Neural progenitor cell (in vitro differentiated cells): ENCODE measurements at regions not wholly inside any gene's neighbourhood (a gene's known extent, or its start where the extent isn't known, plus 50 kb on each side); places are given as distances from the start of the nearest gene placed in this dataset.
"Not testable (repeated sequence)": the region's sequence is repeated elsewhere in the genome, so short reads cannot be mapped to it uniquely, and the experiment has no call there.

Experiments
- DNase-seq: peaks from one replicate; pipeline ENCODE4 v3.0.0-alpha.2; 2016; ENCODE audit warnings: low spot score
- H2AFZ ChIP-seq: fragments of 200-600 bp; sonication (generic); replicated peaks from 2 replicates; pipeline ENCODE4 v1.6.1; 2016; ENCODE audit warnings: antibody characterized with exemption
- H3F3A ChIP-seq: fragments of 200-600 bp; sonication (generic); 2 replicates; pipeline ENCODE4 v1.6.1; 2016; ENCODE audit warnings: antibody characterized with exemption, low read depth
- H3K27ac ChIP-seq: fragments of 200-600 bp; sonication (generic); 2 replicates; pipeline ENCODE4 v1.5.1; 2016; ENCODE audit warnings: mild to moderate bottlenecking
- H3K27me3 ChIP-seq: fragments of 200-600 bp; sonication (generic); 2 replicates; pipeline ENCODE4 v1.6.1; 2016; ENCODE audit warnings: mild to moderate bottlenecking, moderate library complexity
- H3K36me3 ChIP-seq: fragments of 200-600 bp; sonication (generic); 2 replicates; pipeline ENCODE4 v1.5.1; 2016
- H3K4me1 ChIP-seq: fragments of 200-600 bp; sonication (generic); 2 replicates; pipeline ENCODE4 v1.6.1; 2016; ENCODE audit warnings: mixed run types
- H3K4me2 ChIP-seq: fragments of 200-600 bp; sonication (generic); 2 replicates; pipeline ENCODE4 v1.6.1; 2016
- H3K4me3 ChIP-seq: fragments of 200-600 bp; sonication (generic); 2 replicates; pipeline ENCODE4 v1.5.1; 2016
- H3K79me2 ChIP-seq: fragments of 200-600 bp; sonication (generic); 2 replicates; pipeline ENCODE4 v1.6.1; 2016; ENCODE audit warnings: low read depth
- H3K9ac ChIP-seq: fragments of 200-600 bp; sonication (generic); 2 replicates; pipeline ENCODE4 v1.6.1; 2016
- H3K9me3 ChIP-seq: fragments of 200-600 bp; sonication (generic); 2 replicates; pipeline ENCODE4 v1.5.1; 2016; ENCODE audit warnings: low read depth
- H4K20me1 ChIP-seq: fragments of 200-600 bp; sonication (generic); 2 replicates; pipeline ENCODE4 v1.6.1; 2016; ENCODE audit warnings: low read depth
- H3K27ac Mint-ChIP-seq: 3 replicates; pipeline ENCODE4 v1.8.0; 2021; ENCODE audit warnings: mixed read lengths
- H3K27me3 Mint-ChIP-seq: 2 replicates; pipeline ENCODE4 v1.8.0; 2022; ENCODE audit warnings: low read depth, mild to moderate bottlenecking, inconsistent platforms, moderate library complexity, mixed read lengths; ENCODE audit not compliant: insufficient read depth
- H3K36me3 Mint-ChIP-seq: 3 replicates; pipeline ENCODE4 v1.8.0; 2021; ENCODE audit warnings: mixed read lengths
- H3K4me1 Mint-ChIP-seq: 3 replicates; pipeline ENCODE4 v1.8.0; 2021; ENCODE audit warnings: mixed read lengths
- H3K4me3 Mint-ChIP-seq: 3 replicates; pipeline ENCODE4 v1.8.0; 2021; ENCODE audit warnings: mild to moderate bottlenecking, moderate library complexity, mixed read lengths
- H3K9me3 Mint-ChIP-seq: 3 replicates; pipeline ENCODE4 v1.8.0; 2020; ENCODE audit warnings: mixed read lengths
- CTCF ChIP-seq: fragments of 200-600 bp; sonication (generic); IDR thresholded peaks from 2 replicates; pipeline ENCODE4 v1.5.1; 2017; ENCODE audit warnings: antibody characterized with exemption, mild to moderate bottlenecking
- EZH2 ChIP-seq: fragments of 200-600 bp; sonication (generic); IDR thresholded peaks from 2 replicates; pipeline ENCODE4 v1.6.1; 2017; ENCODE audit warnings: antibody characterized with exemption, mild to moderate bottlenecking, moderate library complexity
- EZH2phosphoT487 ChIP-seq: fragments of 200-600 bp; sonication (generic); IDR thresholded peaks from 2 replicates; pipeline ENCODE4 v1.6.1; 2017; ENCODE audit warnings: antibody characterized with exemption

DNA sequence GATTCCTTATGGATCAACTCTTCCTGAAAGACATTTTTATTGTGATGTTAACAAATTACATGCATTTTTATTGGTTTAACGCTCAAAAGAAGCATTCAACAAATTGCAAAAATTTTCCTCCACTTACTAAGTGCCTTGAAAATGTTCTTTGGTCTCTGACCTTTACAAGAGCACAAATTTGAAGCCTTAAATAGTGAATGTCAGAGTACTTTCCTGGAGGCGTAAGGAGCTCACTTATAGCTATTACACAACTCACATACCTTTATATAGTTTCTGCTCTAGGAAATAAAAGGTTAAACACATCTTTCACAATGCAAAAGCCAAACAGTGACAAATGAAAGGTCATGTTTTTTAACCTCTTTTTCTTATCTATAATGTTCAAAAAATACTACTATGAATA is 405.7 kb upstream of the ZNF804A start:
- H3K36me3 Mint-ChIP-seq, result no peaks in the 10 kb centered on the region
- Histone ChIP-seq H4K20me1 (no peaks in the 10 kb centered on the region), H3K79me2 (no peaks in the 10 kb centered on the region), H3K9ac (no peak overlapping the region), H3K4me3 (no peak overlapping the region), H3K9me3 (no peaks in the 10 kb centered on the region), H2AFZ (no peak overlapping the region), H3K4me2 (no peak overlapping the region), H3K4me1 (no peaks in the 10 kb centered on the region), H3K36me3 (no peaks in the 10 kb centered on the region), H3K27me3 (no peaks in the 10 kb centered on the region), H3F3A (no peaks in the 10 kb centered on the region), H3K27ac (no peak overlapping the region)
- no peaks in the 10 kb centered on the region for H3K27me3 Mint-ChIP-seq
- TF ChIP-seq EZH2phosphoT487, result no peak
- TF ChIP-seq CTCF, result no peak
- TF ChIP-seq EZH2, result no peak
- H3K9me3 Mint-ChIP-seq, result no peaks in the 10 kb centered on the region
- H3K27ac Mint-ChIP-seq, result no peak overlapping the region
- H3K4me1 Mint-ChIP-seq, result no peaks in the 10 kb centered on the region
- H3K4me3 Mint-ChIP-seq, result no peak overlapping the region
- no peak for DNase-seq

GRCh38 chr2:184197413-184197812 is 400.9 kb upstream of the ZNF804A start:
- no peak for TF ChIP-seq EZH2phosphoT487
- no peak for TF ChIP-seq CTCF
- no peak for TF ChIP-seq EZH2
- H3K27me3 Mint-ChIP-seq, result no peaks in the 10 kb centered on the region
- Histone ChIP-seq H3K36me3 (no peaks in the 10 kb centered on the region), H3K4me1 (no peaks in the 10 kb centered on the region), H4K20me1 (no peaks in the 10 kb centered on the region), H3K9me3 (no peaks in the 10 kb centered on the region), H3K27ac (no peak overlapping the region), H3K4me3 (no peak overlapping the region), H3F3A (no peaks in the 10 kb centered on the region), H3K9ac (no peak overlapping the region), H2AFZ (no peak overlapping the region), H3K4me2 (no peak overlapping the region), H3K79me2 (no peaks in the 10 kb centered on the region), H3K27me3 (no peaks in the 10 kb centered on the region)
- H3K36me3 Mint-ChIP-seq, result no peaks in the 10 kb centered on the region
- H3K4me3 Mint-ChIP-seq, result no peak overlapping the region
- H3K9me3 Mint-ChIP-seq, result no peaks in the 10 kb centered on the region
- no peak for DNase-seq
- no peak overlapping the region for H3K27ac Mint-ChIP-seq
- H3K4me1 Mint-ChIP-seq, result no peaks in the 10 kb centered on the region

- H3K4me3 Mint-ChIP-seq, H4K20me1 ChIP-seq, H3K9me3 Mint-ChIP-seq, H2AFZ ChIP-seq, H3K36me3 ChIP-seq, H3K36me3 Mint-ChIP-seq, DNase-seq, H3K9me3 ChIP-seq, H3K27ac ChIP-seq, H3F3A ChIP-seq, H3K27me3 ChIP-seq, H3K9ac ChIP-seq, H3K4me1 ChIP-seq, H3K4me3 ChIP-seq, H3K27me3 Mint-ChIP-seq, H3K4me2 ChIP-seq, H3K79me2 ChIP-seq, H3K4me1 Mint-ChIP-seq: not testable (repeated sequence)
- peak overlapping the region; percentile 36 for H3K27ac Mint-ChIP-seq
Observed at GRCh38 chr2:184198791-184199190, 399.5 kb upstream of the ZNF804A start.

DNA sequence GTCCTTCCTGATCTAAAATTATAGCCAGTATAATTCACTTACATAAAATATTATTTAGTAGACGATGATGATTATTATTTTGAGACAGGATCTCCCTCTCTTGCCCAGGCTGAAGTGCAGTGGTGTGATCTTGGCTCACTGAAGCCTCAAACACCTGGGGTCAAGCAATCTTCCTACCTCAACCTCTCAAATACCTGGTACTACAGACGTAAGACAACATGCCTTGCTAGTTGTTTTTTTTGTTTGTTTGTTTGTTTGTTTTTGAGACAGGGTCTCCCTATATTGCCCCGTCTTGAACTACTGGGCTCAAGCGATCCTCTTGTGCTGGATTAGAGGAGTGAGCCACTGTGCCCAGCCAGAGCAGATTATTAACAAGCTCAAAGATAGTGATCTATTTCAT is 399.1 kb upstream of the ZNF804A start:
- no peak overlapping the region for H3K9ac ChIP-seq
- DNase-seq, result no peak

More for the DNA sequence above, 399.1 kb upstream of the ZNF804A start:
- Mint-ChIP-seq H3K4me3 (no peak overlapping the region), H3K9me3 (no peaks in the 10 kb centered on the region), H3K27ac (no peak overlapping the region), H3K36me3 (no peaks in the 10 kb centered on the region), H3K27me3 (no peaks in the 10 kb centered on the region), H3K4me1 (no peaks in the 10 kb centered on the region)
- Histone ChIP-seq H2AFZ (no peak overlapping the region), H3K27ac (no peak overlapping the region), H3K79me2 (no peaks in the 10 kb centered on the region), H3K27me3 (no peaks in the 10 kb centered on the region), H3K36me3 (no peaks in the 10 kb centered on the region), H3K4me1 (no peaks in the 10 kb centered on the region), H3K4me3 (no peak overlapping the region), H4K20me1 (no peaks in the 10 kb centered on the region), H3K4me2 (no peak overlapping the region), H3F3A (no peaks in the 10 kb centered on the region), H3K9me3 (no peaks in the 10 kb centered on the region)
- TF ChIP-seq EZH2, result no peak
- TF ChIP-seq EZH2phosphoT487, result no peak
- TF ChIP-seq CTCF, result no peak
